IMR-90 (cell line): ENCODE measurements at regions not wholly inside any gene's neighbourhood (a gene's known extent, or its start where the extent isn't known, plus 50 kb on each side); places are given as distances from the start of the nearest gene placed in this dataset.

Experiments
- ATAC-seq: fragments of 200-7000 bp; cut with Tn5 transposase; 2 replicates; pipeline ENCODE4 v1.9.1; 2020; ENCODE audit warnings: low read depth, mild to moderate bottlenecking, moderate library complexity
- BruUV-seq: library from RNA; stranded (reverse); fragments of 400-500 nt; replicated peaks from 2 replicates; lab custom pipeline; 2021; lab: Mats Ljungman, UMichigan
- CTCF ChIA-PET: fragments of 300-600 bp; formaldehyde crosslinking; extraction: SDS; loops from one replicate; lab custom pipeline; 2021; ENCODE audit warnings: antibody characterized with exemption; lab: Yijun Ruan, JAX
- POLR2A ChIA-PET: fragments of 300-600 bp; sonication (Branson Sonifier 250); formaldehyde crosslinking; loops from one replicate; lab custom pipeline; 2022; ENCODE audit warnings: antibody characterized with exemption; ENCODE audit not compliant: unreplicated experiment; lab: Charles Lee
- DNase-seq: peaks from one replicate; pipeline ENCODE4 v3.0.0; 2013
- H2AFZ ChIP-seq: replicated peaks from 2 replicates; pipeline ENCODE3; 2013; ENCODE audit warnings: low read length, mild to moderate bottlenecking; ENCODE audit not compliant: poor library complexity
- H2AK5ac ChIP-seq: 2 replicates; pipeline ENCODE4 v1.6.1; 2013; ENCODE audit warnings: low read depth, low read length, inconsistent platforms
- H2AK9ac ChIP-seq: replicated peaks from 2 replicates; pipeline ENCODE3; 2013; ENCODE audit warnings: mild to moderate bottlenecking, low read depth, low read length, moderate library complexity; ENCODE audit not compliant: poor library complexity
- H2BK120ac ChIP-seq: 2 replicates; pipeline ENCODE4 v1.6.1; 2013; ENCODE audit warnings: low read depth, low read length, inconsistent platforms
- H2BK15ac ChIP-seq: 3 replicates; pipeline ENCODE4 v1.6.1; 2013; ENCODE audit warnings: low read depth, low read length, inconsistent platforms
- H2BK20ac ChIP-seq: 2 replicates; pipeline ENCODE4 v1.6.1; 2013; ENCODE audit warnings: low read depth, mild to moderate bottlenecking, inconsistent platforms, low read length, moderate library complexity
- H2BK5ac ChIP-seq: 2 replicates; pipeline ENCODE4 v1.6.1; 2013; ENCODE audit warnings: mild to moderate bottlenecking, low read depth, low read length, inconsistent platforms; ENCODE audit not compliant: poor library complexity, severe bottlenecking
- H3K14ac ChIP-seq: replicated peaks from 2 replicates; pipeline ENCODE4 v1.6.1; 2013; ENCODE audit warnings: low read depth, low read length, inconsistent platforms
- H3K18ac ChIP-seq: 2 replicates; pipeline ENCODE4 v1.6.1; 2013; ENCODE audit warnings: low read depth, low read length, control low read depth
- H3K23ac ChIP-seq: 2 replicates; pipeline ENCODE4 v1.6.1; 2013; ENCODE audit warnings: low read depth, low read length, inconsistent platforms
- H3K27ac ChIP-seq: 2 replicates; pipeline ENCODE4 v1.5.1; 2013; ENCODE audit warnings: mild to moderate bottlenecking, control low read depth, low read length; ENCODE audit not compliant: insufficient read depth
- H3K27me3 ChIP-seq: 2 replicates; pipeline ENCODE4 v1.6.1; 2013; ENCODE audit warnings: low read length; ENCODE audit not compliant: control insufficient read depth, insufficient read depth
- H3K36me3 ChIP-seq: 2 replicates; pipeline ENCODE4 v1.6.1; 2013; ENCODE audit warnings: low read length, mixed read lengths; ENCODE audit not compliant: control insufficient read depth, insufficient read depth
- H3K4ac ChIP-seq: 2 replicates; pipeline ENCODE4 v1.6.1; 2013; ENCODE audit warnings: low read depth, low read length, inconsistent platforms
- H3K4me1 ChIP-seq: 2 replicates; pipeline ENCODE4 v1.6.1; 2013; ENCODE audit warnings: low read length, mixed read lengths; ENCODE audit not compliant: control insufficient read depth, insufficient read depth
- H3K4me2 ChIP-seq: 2 replicates; pipeline ENCODE4 v1.6.1; 2013; ENCODE audit warnings: low read depth, mild to moderate bottlenecking, control low read depth, low read length, moderate library complexity
- H3K4me3 ChIP-seq: 2 replicates; pipeline ENCODE4 v1.5.1; 2013; ENCODE audit warnings: low read depth, mild to moderate bottlenecking, control low read depth, low read length, moderate library complexity; ENCODE audit not compliant: insufficient read depth
- H3K56ac ChIP-seq: 2 replicates; pipeline ENCODE4 v1.6.1; 2013; ENCODE audit warnings: low read length, inconsistent platforms; ENCODE audit not compliant: insufficient read depth; ENCODE audit errors: extremely low read depth
- H3K79me1 ChIP-seq, 2 experiments: 2 replicates each; pipeline ENCODE4 v1.6.1; 2013; ENCODE audit warnings: low read length in 2 of 2, inconsistent platforms in 1 of 2, low read depth in 1 of 2
- H3K9ac ChIP-seq: 2 replicates; pipeline ENCODE4 v1.6.1; 2013; ENCODE audit warnings: low read depth, low read length, control low read depth
- H3K9me1 ChIP-seq: 2 replicates; pipeline ENCODE4 v1.6.1; 2013; ENCODE audit warnings: low read length, inconsistent platforms; ENCODE audit not compliant: insufficient read depth
- H3K9me3 ChIP-seq: 2 replicates; pipeline ENCODE4 v1.6.1; 2013; ENCODE audit warnings: low read length; ENCODE audit not compliant: control insufficient read depth, insufficient read depth
- H4K20me1 ChIP-seq: 2 replicates; pipeline ENCODE4 v1.6.1; 2013; ENCODE audit warnings: low read length, inconsistent platforms; ENCODE audit not compliant: insufficient read depth
- H4K5ac ChIP-seq: 2 replicates; pipeline ENCODE4 v1.6.1; 2013; ENCODE audit warnings: mild to moderate bottlenecking, low read depth, low read length, control low read depth
- H4K8ac ChIP-seq, 2 experiments: 2 replicates each; pipeline ENCODE4 v1.6.1; 2013; ENCODE audit warnings: low read depth in 2 of 2, low read length in 2 of 2, control low read depth in 1 of 2, inconsistent platforms in 1 of 2
- H4K91ac ChIP-seq: 2 replicates; pipeline ENCODE4 v1.6.1; 2013; ENCODE audit warnings: low read depth, low read length, inconsistent platforms; ENCODE audit not compliant: insufficient read depth
- BHLHE40 ChIP-seq: fragments of 150-350 bp; IDR thresholded peaks from 2 replicates; pipeline ENCODE4 v1.6.1; 2016; ENCODE audit warnings: mild to moderate bottlenecking, low read depth, low read length
- CHD1 ChIP-seq: IDR thresholded peaks from 2 replicates; pipeline ENCODE4 v1.6.1; 2012; ENCODE audit warnings: low read depth, low read length, improper control_type of control experiment
- MAZ ChIP-seq: IDR thresholded peaks from 2 replicates; pipeline ENCODE4 v1.6.1; 2012; ENCODE audit warnings: low read depth, mild to moderate bottlenecking, low read length, improper control_type of control experiment, moderate library complexity, borderline replicate concordance
- MXI1 ChIP-seq: IDR thresholded peaks from 2 replicates; pipeline ENCODE4 v1.6.1; 2012; ENCODE audit warnings: low read depth, mild to moderate bottlenecking, low read length, moderate library complexity, borderline replicate concordance
- NFE2L2 ChIP-seq: fragments of 150-350 bp; IDR thresholded peaks from 2 replicates; pipeline ENCODE4 v1.6.1; 2016; ENCODE audit warnings: low read depth, mild to moderate bottlenecking, low read length
- POLR2A ChIP-seq: IDR thresholded peaks from 2 replicates; pipeline ENCODE4 v1.6.1; 2012; ENCODE audit warnings: mild to moderate bottlenecking, low read depth, low read length
- SMC3 ChIP-seq: fragments of 150-350 bp; IDR thresholded peaks from 2 replicates; pipeline ENCODE4 v1.6.1; 2016; ENCODE audit warnings: low read depth, mild to moderate bottlenecking, antibody characterized with exemption, low read length, moderate library complexity
- WGBS, 2 experiments: methylation state at CpG; one replicate each; pipeline versions ENCODE4 v1.1.5 to v1.1.7; 2013; ENCODE audit warnings: missing lambda C conversion rate in 2 of 2; ENCODE audit not compliant: insufficient read length in 1 of 2; ENCODE audit errors: extremely low coverage in 2 of 2; 5-methylcytosine and 5-hydroxymethylcytosine counted together
- dilution Hi-C: fragments of 300-500 bp; cut with HindIII; formaldehyde crosslinking; loops from one replicate; pipeline ENCODE4 v1.14.3; 2018; ENCODE audit warnings: low sequenced_read_pairs; ENCODE audit not compliant: unreplicated experiment
- in situ Hi-C: fragments of 300-500 bp; cut with MboI; formaldehyde crosslinking; loops from 3 replicates; pipeline ENCODE4 v1.14.3; 2019; ENCODE audit warnings: low sequenced_read_pairs, inconsistent platforms, mixed read lengths
- intact Hi-C: fragments of 100-400 bp; cut with micrococcal nuclease; formaldehyde crosslinking; loops from 2 replicates; pipeline ENCODE4 v1.10.0; 2022
- TF ChIP-seq, protein P1 (sequence below): fragments of 150-350 bp; IDR thresholded peaks from 2 replicates; pipeline ENCODE4 v1.6.1; 2016; ENCODE audit warnings: low read depth, mild to moderate bottlenecking, low read length, moderate library complexity, borderline replicate concordance

DNA sequence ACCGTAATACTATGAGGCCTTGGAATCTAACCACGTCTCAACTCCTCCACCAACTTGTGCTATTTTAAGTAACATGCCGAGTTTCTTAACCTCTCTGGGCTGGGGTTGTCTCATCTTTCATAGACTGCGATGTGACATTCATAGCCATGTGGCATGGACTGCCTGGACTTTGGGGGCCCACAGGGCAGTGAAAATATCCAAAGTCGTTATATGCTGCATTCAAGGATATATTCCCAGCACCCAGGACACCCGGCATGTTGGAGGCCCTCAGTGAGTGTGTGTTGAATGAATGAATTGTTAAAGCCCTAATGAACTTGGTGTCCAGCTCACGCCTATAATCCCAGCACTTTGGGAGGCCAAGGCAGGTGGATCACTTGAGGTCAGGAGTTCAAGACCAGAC lies 203.1 kb downstream of the CBLN1 start:
- Histone ChIP-seq H3K23ac (no peak overlapping the region), H3K56ac (no peak overlapping the region), H2AK5ac (no peak overlapping the region), H4K20me1 (no peaks in the 10 kb centered on the region), H3K9ac (no peak overlapping the region), H3K4me2 (no peak overlapping the region), H3K4me3 (no peak overlapping the region), H3K79me1 (no peaks in the 10 kb centered on the region), H3K4ac (no peak overlapping the region), H3K27me3 (no peaks in the 10 kb centered on the region), H3K4me1 (no peaks in the 10 kb centered on the region), H2AK9ac (no peak overlapping the region), H2BK5ac (no peak overlapping the region), H2BK15ac (no peak overlapping the region), H2AFZ (no peak overlapping the region), H3K9me1 (no peaks in the 10 kb centered on the region), H4K91ac (no peak overlapping the region), H3K36me3 (no peaks in the 10 kb centered on the region), H2BK120ac (no peak overlapping the region), H3K9me3 (peaks cover 3% of the 10 kb centered on the region), H3K18ac (no peak overlapping the region), H4K8ac (no peak overlapping the region), H3K14ac (no peak overlapping the region), H3K27ac (no peak overlapping the region), H2BK20ac (no peak overlapping the region), H4K5ac (no peak overlapping the region)
- TF ChIP-seq POLR2A (no peak), MAZ (no peak), MXI1 (no peak), SMC3 (no peak), NFE2L2 (no peak), BHLHE40 (no peak), CHD1 (no peak)
- TF ChIP-seq, protein P1, sequence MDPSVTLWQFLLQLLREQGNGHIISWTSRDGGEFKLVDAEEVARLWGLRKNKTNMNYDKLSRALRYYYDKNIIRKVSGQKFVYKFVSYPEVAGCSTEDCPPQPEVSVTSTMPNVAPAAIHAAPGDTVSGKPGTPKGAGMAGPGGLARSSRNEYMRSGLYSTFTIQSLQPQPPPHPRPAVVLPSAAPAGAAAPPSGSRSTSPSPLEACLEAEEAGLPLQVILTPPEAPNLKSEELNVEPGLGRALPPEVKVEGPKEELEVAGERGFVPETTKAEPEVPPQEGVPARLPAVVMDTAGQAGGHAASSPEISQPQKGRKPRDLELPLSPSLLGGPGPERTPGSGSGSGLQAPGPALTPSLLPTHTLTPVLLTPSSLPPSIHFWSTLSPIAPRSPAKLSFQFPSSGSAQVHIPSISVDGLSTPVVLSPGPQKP: no peak
- 60% methylated on average over 1 of the region's 7 CpGs; no CpG with 5 or more reads in 1 of the 2 experiments for WGBS, 2 experiments
- intact Hi-C loops (no loop called here), in situ Hi-C loops (no loop called here), dilution Hi-C loops (no loop called here)
- no TSS peak for BruUV-seq
- ATAC-seq (no peak), DNase-seq (no peak)
- POLR2A ChIA-PET: no interaction called here
- CTCF ChIA-PET: no interaction called here
